GM21825 (cell line): ENCODE measurements at regions not wholly inside any gene's neighbourhood (a gene's known extent, or its start where the extent isn't known, plus 50 kb on each side); places are given as distances from the start of the nearest gene placed in this dataset.
"Not testable (repeated sequence)": the region's sequence is repeated elsewhere in the genome, so short reads cannot be mapped to it uniquely, and the experiment has no call there.

Experiments
- ATAC-seq: cut with Tn5 transposase; IDR thresholded peaks from one replicate; pipeline ENCODE4 v1.9.1; 2021; ENCODE audit warnings: mild to moderate bottlenecking, moderate library complexity; ENCODE audit not compliant: unreplicated experiment

DNA sequence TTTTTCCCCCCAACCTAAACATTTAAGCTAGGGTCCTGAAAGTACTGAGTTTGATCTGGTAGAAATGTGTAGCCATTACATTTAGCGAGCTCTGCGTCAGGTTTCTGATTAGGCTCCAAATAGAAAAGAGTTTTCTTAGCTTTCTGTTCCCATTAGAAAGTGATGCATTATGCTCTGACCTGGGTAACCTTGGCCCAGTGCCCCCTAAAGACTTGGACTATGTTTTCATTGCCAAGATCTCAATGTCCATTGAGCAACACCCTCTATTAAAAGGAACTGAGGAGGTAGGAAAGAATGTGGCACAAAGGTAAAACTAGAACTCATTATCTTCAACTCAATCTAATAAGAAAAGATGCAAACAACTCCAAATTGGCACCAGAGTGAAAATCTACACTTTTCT lies 358.9 kb upstream of the PCSK5 start:
- no peak for ATAC-seq

DNA sequence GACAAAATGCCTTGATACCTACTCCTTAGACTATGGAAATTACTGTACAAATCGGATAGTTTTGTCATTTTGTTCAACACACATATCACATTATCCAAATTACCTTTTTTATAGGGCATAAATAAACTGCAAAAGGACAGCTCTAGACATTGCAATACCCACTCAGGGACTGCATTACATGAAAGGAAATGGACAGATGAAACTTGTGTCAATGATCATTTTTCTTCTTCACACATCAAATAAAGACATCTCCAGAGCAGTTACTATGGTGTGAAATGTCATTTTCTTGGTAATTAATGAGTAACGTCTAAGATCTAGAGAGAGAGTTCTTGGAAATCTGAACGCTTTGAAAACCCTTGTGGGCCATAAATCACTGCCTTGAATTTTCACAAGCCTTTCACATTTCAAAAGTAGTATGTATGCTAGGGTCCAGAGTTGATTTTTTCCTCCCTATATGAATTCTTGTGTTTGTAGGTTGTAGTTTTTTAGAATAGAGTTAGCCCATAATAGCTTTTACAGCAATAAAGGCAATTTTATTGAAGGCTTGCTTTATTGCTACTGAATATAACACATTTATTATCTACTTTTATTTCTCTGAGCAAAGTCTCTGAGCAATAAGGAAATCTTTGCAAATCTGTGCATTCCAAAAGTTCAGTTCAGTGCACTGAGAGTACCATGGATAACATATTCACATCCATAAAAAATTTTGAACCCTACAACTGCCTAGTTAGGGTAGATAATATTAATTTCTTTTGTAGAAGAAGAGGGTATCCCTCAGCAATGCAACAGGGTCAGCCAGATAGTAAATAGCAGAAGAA lies 358.0 kb upstream of the PCSK5 start:
- ATAC-seq = no peak

DNA sequence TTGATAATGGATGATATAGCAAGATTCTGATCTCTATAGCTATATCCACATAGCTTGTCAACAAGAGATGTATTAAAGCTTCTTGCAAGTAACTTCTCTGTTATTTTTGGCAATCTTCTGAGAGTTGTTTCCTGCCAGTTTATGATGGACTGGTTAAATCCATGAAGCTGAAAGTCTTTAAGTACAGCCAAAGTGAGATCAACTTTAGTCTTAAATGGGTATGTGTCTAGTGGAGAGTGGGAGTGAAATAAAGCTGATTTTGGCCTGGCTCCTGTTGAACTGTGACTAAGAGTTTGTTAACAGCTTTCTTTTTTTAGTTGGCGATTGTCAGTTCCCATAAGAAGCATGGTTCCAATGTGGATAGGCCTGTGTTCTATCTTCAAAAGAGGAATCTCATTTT lies 350.9 kb upstream of the PCSK5 start:
- ATAC-seq = no peak

DNA sequence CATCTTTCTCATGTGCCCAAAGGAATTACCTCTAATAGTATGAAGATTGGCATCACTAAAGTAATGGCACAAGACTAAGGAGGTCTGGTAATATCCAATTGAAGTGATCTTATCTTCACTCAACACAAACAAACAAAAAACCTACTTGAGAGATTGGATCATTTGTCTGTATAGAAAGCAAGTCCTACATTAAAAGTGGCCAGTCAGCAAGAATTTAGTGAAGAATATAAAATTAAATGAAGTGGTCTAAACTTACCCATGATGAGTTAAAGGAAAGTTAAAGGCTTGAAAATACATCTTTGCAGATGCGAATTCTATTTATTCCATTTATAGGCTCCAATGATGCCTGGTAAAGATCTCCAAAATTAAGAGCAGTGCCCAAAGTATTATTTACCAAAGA lies 350.3 kb upstream of the PCSK5 start:
- no peak for ATAC-seq

DNA sequence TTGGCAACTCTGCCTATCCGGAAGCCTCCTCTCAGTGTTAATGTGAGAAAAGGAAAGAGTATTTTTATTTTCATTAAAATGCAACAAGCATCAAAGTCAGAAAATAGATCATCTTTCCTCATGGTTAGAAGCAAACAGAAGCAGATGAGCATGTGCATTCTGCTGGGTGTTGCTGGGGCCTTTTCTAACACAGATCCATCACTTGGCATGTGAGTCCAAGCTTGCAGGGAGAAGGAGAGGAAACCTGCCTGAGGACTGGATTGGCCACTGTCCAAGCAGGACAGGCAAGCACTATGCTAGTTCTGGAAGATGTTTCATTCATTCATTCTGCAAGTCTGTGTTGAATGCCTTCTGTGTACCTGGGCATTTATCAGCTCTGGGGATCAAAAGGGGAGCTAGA lies 348.7 kb upstream of the PCSK5 start:
- no peak for ATAC-seq

DNA sequence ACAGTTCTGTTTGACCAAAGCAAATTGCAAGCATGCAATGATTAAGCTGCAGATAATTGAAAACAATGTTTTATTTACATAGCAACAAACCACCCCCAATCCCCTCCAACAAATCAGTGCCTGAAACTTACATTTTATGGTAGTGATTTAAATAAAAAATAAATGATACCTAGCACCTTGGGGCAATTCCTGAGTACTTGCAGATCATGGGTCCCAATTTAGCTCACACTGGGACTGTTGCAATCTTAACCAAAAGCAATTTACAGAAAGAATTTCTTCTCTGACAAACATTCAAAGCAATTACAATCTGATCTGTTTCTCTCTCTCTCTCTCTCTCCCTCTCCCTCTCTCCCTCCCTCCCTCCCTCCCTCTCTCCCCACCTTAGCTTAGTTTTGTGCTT lies 345.7 kb upstream of the PCSK5 start:
- ATAC-seq = no peak

DNA sequence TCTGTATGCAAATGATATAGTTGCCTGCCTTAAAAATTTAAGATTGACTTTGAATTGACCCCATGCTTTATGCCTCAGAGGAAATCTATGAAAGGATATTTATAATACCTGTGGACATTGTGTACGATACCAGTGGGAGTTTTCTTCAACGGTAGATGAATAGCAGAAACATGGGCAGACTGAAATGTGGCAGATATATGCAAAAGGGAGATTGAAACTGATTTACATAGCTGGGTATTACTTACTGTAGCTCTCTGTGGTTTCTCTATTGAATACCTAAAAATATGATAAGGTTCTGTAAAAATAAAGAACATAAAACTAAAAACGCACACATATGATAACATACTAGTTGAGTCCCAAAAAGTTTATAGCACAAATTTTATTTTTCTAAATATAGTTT lies 345.2 kb upstream of the PCSK5 start:
- no peak for ATAC-seq

DNA sequence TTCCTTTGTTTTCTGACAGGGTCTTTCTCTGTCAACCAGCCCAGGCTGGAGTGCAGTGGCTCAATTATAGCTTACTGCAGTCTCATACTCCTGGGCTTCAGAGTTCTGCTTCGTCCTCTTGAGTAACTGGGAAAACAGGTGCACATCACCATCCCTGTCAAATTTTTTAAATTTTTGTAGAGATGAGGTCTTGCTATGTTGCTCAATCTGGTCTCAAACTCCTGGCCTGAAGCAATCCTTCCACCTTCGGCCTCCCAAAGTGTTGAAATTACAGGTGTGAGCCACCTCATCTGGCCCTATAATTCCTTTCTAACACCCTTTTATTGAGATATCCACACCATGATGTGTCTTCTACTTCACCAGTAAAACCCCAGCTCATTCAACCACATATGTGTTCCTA lies 341.6 kb upstream of the PCSK5 start:
- no peak for ATAC-seq

DNA sequence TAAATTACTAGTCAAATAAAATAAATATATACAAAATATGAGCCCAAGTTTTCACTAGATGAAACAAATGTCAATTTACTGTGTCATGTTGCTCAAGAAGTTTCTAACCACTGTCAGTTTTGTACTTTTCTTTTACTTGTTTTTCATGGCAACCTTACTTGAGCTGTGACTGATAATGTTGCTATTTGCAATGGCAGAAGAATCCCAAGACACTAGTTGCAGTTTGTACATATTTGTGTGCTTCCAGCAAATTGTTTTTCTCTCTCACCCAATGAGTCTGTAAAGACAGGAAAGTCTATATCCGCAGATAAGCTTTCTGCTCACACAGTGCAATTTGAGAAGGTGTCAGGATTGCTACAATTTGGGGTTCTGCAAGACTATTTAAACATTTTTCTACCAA lies 338.6 kb upstream of the PCSK5 start:
- ATAC-seq = no peak

DNA sequence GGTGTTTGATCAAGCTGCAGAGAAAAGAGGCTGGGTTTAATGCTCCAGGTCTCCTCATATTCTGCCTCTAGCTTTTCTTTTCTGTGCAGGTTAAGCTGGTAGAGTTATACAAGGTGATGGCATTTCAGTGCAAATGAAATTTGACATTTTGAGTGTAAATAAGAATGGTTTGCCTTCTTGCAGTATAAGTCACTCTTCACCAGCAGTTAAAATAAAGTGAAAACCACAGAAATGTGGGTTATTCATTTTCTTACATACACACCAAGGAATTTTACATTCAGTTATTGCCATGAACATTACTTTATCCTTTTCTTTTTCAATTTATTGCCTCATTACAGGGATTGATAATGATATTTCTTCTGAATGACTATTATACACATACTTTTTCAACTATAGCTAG lies 337.5 kb upstream of the PCSK5 start:
- no peak for ATAC-seq

DNA sequence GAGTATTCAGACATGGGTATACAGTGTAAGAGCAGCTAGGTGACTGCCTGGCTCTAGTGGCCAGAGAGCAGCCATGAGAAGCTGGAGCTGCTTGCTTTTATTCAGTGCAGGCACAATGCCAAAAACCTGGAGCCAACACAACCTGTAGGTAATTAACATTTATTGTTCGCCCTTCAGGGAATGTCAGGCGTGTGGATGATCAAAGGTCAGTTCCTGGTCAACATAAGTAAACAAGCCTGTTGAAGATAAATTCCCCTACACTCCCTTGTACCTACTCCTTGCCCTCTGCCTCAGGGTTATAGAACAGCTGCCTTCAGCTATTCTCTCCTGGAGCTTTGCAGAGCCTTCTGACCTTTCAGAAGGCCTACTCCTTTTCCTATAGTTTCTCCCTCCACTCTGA lies 323.7 kb upstream of the PCSK5 start:
- ATAC-seq = not testable (repeated sequence)

DNA sequence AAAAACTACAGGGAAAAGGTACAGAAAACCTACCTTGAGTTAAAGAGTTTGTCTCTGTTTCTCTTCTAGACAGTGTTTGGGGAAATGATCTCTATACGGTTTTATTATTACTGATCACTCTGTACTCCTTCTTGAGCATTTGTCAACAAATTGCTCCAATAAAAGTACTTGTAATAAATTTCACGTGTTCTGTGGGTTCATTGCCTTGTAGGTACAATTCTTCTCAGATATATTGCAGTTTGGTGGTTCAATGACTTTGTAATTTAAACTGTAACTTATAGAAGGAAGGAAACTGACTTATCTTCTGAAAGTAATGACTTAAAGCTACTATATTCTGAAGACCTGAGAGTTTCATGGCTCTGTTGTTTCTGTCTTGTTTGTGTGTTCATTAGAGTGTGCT lies 319.9 kb upstream of the PCSK5 start:
- ATAC-seq = no peak

DNA sequence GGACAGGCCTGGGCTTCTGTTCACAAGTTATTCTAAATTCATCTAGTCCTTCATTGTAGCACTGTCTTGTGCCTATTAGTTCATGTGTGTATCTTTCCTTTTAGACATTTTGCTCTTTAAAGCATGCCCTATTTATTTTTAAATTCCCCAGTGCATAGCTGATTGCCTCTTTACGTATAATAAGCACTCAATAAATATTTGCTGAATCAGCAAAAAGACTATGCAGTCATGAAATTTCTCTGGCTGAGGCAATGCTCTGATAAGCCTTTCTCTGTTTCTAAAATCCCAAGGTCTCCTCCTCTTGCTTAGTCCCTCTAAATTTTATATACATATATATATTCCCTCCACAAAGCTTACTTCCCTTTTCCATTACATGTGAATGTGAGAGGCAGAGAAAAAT lies 315.9 kb upstream of the PCSK5 start:
- ATAC-seq = no peak

DNA sequence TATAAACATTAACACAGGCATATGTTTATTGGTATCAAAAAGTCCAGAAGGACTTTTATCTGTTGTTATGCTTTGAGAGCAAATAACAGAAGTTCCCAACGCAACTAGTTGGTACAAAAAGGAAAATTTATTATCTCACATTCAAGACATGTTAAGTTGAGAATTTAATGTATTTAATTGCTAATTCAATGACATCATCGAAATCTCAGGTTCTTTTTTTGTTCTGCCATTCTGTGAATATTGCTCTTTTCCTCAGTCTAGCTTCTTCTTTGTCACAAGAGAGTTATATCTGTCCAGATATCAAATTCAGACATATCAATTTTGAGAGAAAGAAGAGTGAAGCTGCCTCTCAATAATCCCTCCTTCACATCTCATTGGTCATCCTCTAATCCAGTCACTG lies 307.6 kb upstream of the PCSK5 start:
- no peak for ATAC-seq

DNA sequence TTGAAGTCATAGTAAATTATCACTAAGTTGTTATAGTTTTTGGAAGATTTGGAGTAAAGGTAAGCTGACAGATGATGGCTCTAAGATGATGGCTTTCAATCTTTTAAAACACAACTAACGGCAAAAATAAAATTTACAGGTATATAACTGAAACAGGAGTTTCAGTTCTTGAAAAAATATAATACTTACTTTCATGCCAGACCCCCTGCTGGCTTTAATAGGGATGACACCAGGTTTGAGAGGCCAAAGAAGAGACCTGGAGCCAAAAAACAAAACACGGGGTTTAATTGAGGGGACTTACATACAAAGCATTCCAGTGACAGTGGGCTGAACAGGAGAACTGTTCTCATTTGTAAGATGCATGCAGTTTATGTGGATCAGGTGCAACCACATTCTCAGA lies 301.7 kb upstream of the PCSK5 start:
- ATAC-seq = no peak

DNA sequence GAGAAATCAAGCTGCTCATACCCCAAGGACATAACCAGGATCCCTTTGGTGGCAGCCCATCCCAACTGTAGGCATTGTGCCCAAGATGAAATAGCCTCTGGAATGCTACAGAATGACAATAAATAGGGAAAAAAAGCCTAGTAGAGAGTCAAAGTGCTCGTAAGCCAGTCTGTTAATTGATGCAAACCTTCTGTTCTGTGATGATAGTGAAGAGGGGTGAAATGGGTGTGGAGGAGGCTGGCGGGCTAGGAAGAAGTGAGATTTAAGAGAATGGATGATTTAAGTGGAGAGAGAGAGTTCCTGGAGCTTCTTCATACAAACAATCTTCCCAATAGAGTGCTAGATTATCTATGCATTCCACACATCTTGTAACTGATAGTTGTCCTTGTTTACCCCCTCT lies 301.0 kb upstream of the PCSK5 start:
- ATAC-seq = no peak

DNA sequence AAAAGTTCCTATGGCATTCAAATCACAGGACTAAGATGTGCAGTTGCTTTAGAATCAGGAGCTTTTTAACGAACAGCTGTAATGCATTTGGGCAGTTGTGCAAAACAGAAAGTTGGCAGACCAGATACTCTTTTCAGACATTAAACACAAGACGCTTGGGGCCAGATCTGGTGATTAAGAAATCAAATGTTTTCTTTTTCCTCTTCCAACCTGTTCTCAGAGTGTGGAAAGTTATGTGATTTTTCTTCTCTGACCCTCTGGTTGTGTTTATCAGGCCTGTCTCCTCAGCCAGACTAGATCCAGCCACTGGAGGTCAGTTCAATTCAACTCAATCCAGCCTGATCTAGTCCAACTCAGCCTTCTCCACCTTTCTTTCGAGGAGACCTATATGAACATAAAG lies 298.5 kb upstream of the PCSK5 start:
- no peak for ATAC-seq

DNA sequence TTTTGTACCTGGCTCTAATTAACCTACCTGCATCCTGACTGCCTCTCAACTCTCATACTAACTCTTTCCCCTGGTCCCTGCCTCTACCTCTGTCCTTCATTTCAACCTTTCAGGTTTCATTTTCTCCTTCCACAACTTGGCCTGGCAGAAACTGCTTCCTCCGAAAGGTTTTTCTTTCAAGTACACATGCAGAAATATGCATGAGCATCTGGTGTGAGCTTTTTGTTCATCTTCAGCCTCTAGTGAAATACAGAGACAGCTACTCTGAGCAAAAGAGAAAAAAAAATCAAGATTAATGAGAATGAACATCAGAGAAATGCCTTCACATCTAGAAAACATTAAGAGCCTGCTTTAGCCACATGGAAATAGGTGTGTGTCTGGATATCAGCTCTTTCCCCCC lies 297.9 kb upstream of the PCSK5 start:
- ATAC-seq = no peak

DNA sequence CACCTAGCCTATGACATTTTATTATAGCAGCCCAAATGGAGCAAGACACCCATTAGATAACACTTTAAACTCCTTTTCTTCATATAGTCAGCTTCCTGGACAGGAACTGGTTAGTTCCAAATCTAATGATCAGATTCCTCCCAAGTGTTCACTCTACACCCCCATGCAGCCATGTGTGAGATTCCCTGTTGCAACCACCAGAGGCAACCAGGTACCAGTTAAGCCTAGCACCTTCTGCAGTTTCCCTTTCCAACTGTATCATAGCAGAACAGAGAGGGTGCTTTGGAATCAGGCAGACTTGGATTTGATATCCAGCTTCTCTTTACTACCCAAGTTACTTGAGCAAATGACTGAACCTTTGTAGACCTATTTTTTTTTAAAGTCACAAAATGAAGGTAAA lies 296.6 kb upstream of the PCSK5 start:
- ATAC-seq = no peak

DNA sequence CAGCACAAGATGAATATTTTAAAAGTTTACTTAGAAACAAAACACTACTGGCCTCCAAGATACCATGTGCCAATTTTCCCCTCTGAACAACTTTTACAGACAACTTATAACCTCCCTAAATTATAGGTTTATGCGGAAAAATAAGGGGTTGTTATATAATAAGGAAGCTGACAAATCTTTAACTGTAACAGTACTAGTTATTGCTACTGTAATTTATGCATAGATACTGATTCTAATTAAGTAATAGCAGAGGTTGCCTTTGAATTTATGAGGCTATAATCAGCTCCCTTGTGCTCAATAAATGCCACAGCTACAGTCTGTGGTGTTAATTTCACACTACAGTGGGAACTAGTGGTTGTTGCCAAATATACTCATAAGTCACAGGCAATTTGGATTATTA lies 291.3 kb upstream of the PCSK5 start:
- no peak for ATAC-seq

DNA sequence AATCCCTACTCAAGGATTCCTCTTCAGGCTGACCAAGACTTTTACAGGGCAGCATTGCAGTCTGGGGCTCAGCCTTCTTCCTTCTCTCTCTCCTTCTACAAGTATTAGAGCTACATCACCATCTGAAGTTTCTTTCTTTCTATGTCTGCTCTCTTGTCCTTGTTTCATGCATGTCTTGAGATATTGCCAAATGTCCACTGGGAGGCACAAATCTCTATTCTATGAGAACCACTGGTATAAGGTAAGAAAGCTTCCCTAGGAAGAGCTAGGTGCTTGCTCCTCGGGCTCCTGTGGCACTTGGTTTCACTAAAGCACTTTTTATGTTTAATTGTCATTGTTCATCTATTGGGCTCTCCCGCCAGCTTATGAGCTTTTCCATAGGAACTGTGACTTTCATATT lies 289.2 kb upstream of the PCSK5 start:
- ATAC-seq = no peak

DNA sequence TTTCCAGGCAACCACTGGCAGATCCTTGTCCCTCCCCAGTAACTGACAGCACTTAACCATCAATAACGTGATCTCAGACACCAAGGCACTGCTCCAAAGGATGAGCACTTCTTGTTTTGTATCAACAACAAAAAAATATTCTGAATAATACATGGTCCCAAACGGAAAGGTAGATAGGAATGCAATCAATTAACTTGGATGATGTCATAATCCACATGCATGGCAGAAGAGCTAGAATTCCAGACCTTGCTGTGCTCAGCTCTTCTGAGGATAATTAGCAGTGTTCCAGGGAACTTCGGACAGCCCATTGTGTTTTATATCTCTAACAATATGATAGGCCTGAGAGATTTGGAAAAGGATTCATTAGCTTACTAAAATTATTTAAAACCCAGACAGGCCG lies 288.4 kb upstream of the PCSK5 start:
- ATAC-seq = no peak

DNA sequence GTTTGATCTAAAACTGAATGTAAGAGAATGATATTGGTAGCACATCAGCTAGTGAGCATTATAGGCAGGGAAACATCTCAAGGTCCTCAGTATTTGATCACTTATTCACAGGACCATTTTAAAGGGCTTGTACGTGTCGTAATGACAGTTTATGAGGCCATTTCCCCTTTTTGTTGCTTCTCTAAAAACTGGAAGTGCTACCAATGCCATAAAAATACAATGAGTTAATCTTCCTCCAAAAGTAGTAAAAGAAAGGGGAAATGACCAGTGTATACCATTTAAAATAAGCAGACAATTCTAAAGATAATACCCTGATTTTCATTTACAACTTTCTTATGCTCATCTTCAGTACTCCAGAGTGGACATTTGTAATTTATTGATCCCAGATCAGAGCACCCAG lies 285.8 kb upstream of the PCSK5 start:
- no peak for ATAC-seq
